SK-N-SH treated with all-trans-retinoic acid at 6 μM for 48 hours (cell line): ENCODE measurements at regions not wholly inside any gene's neighbourhood (a gene's known extent, or its start where the extent isn't known, plus 50 kb on each side); places are given as distances from the start of the nearest gene placed in this dataset.

Experiments used
- ATAC-seq: fragments of 200-7000 bp; cut with Tn5 transposase; 3 replicates; pipeline ENCODE4 v1.9.1; 2020; ENCODE audit warnings: mild to moderate bottlenecking, moderate library complexity
- ARNTL ChIP-seq: fragments of 450-650 bp; formaldehyde crosslinking; IDR thresholded peaks from 2 replicates; pipeline ENCODE4 v1.5.0; 2020; ENCODE audit warnings: low read depth, mild to moderate bottlenecking, moderate library complexity, borderline replicate concordance
- BACH2 ChIP-seq: fragments of 250-450 bp; sonication (Bioruptor Pico); IDR thresholded peaks from 2 replicates; pipeline ENCODE4 v1.9.0; 2021; ENCODE audit warnings: mild to moderate bottlenecking, borderline replicate concordance
- CSDC2 ChIP-seq: fragments of 250-450 bp; sonication (Bioruptor Pico); IDR thresholded peaks from 2 replicates; pipeline ENCODE4 v1.5.0; 2020; ENCODE audit warnings: mild to moderate bottlenecking, moderate library complexity
- ESRRG ChIP-seq: fragments of 250-450 bp; sonication (Bioruptor Pico); IDR thresholded peaks from 2 replicates; pipeline ENCODE4 v1.6.1; 2021; ENCODE audit warnings: mild to moderate bottlenecking
- GLIS3 ChIP-seq: fragments of 250-450 bp; sonication (Bioruptor Pico); IDR thresholded peaks from 2 replicates; pipeline ENCODE4 v1.5.0; 2020; ENCODE audit warnings: mild to moderate bottlenecking, moderate library complexity
- ISL1 ChIP-seq: fragments of 250-450 bp; sonication (Bioruptor Pico); IDR thresholded peaks from 2 replicates; pipeline ENCODE4 v2.1.2; 2022; ENCODE audit warnings: mild to moderate bottlenecking, moderate library complexity
- PPARA ChIP-seq: fragments of 250-450 bp; sonication (Bioruptor Pico); IDR thresholded peaks from 2 replicates; pipeline ENCODE4 v1.5.0; 2020; ENCODE audit warnings: mild to moderate bottlenecking, borderline replicate concordance
- RARB ChIP-seq: fragments of 250-450 bp; sonication (Bioruptor Pico); IDR thresholded peaks from 2 replicates; pipeline ENCODE4 v1.8.0; 2021; ENCODE audit warnings: mild to moderate bottlenecking, moderate library complexity
- SNAI2 ChIP-seq: fragments of 250-450 bp; sonication (Bioruptor Pico); IDR thresholded peaks from 2 replicates; pipeline ENCODE4 v1.5.0; 2020; ENCODE audit warnings: mild to moderate bottlenecking, moderate library complexity
- TCF4 ChIP-seq: fragments of 250-450 bp; sonication (Bioruptor Pico); IDR thresholded peaks from 2 replicates; pipeline ENCODE4 v1.8.0; 2021; ENCODE audit warnings: mild to moderate bottlenecking, moderate library complexity, borderline replicate concordance
- TOX ChIP-seq: fragments of 250-450 bp; sonication (Bioruptor Pico); IDR thresholded peaks from 2 replicates; pipeline ENCODE4 v1.8.0; 2021; ENCODE audit warnings: mild to moderate bottlenecking, moderate library complexity, borderline replicate concordance
- ZC3H10 ChIP-seq: fragments of 250-450 bp; sonication (Bioruptor Pico); IDR thresholded peaks from 2 replicates; pipeline ENCODE4 v1.5.1; 2021; ENCODE audit warnings: mild to moderate bottlenecking, moderate library complexity
- ZFP3 ChIP-seq: fragments of 250-450 bp; sonication (Bioruptor Pico); IDR thresholded peaks from 2 replicates; pipeline ENCODE4 v1.5.0; 2020; ENCODE audit warnings: mild to moderate bottlenecking, moderate library complexity
- ZFP30 ChIP-seq: fragments of 450-650 bp; formaldehyde crosslinking; IDR thresholded peaks from 2 replicates; pipeline ENCODE4 v1.5.0; 2022; ENCODE audit warnings: mild to moderate bottlenecking, moderate library complexity
- ZNF565 ChIP-seq: fragments of 450-650 bp; formaldehyde crosslinking; conservative IDR thresholded peaks from 2 replicates; pipeline ENCODE4 v1.5.0; 2020; ENCODE audit warnings: low read depth, mild to moderate bottlenecking, moderate library complexity
- ZNF70 ChIP-seq: fragments of 450-650 bp; formaldehyde crosslinking; IDR thresholded peaks from 2 replicates; pipeline ENCODE4 v1.5.0; 2020; ENCODE audit warnings: mild to moderate bottlenecking, moderate library complexity
- ZNF8 ChIP-seq: fragments of 450-650 bp; formaldehyde crosslinking; IDR thresholded peaks from 2 replicates; pipeline ENCODE4 v1.5.0; 2020; ENCODE audit warnings: mild to moderate bottlenecking, moderate library complexity
- TF ChIP-seq, protein P1 (sequence below): fragments of 250-450 bp; sonication (Bioruptor Pico); IDR thresholded peaks from 2 replicates; pipeline ENCODE4 v1.5.1; 2021; ENCODE audit warnings: mild to moderate bottlenecking, moderate library complexity
- TF ChIP-seq, protein P2 (sequence below): fragments of 250-450 bp; sonication (Bioruptor Pico); IDR thresholded peaks from 2 replicates; pipeline ENCODE4 v1.5.1; 2020; ENCODE audit warnings: low read depth, mild to moderate bottlenecking, moderate library complexity
- TF ChIP-seq, protein P3 (sequence below): fragments of 250-450 bp; sonication (Bioruptor Pico); IDR thresholded peaks from 2 replicates; pipeline ENCODE4 v1.5.0; 2020; ENCODE audit warnings: mild to moderate bottlenecking, moderate library complexity
- TF ChIP-seq, protein P4 (sequence below): fragments of 250-450 bp; sonication (Bioruptor Pico); IDR thresholded peaks from 2 replicates; pipeline ENCODE4 v1.8.0; 2021; ENCODE audit warnings: low read depth, mild to moderate bottlenecking, moderate library complexity, borderline replicate concordance

DNA sequence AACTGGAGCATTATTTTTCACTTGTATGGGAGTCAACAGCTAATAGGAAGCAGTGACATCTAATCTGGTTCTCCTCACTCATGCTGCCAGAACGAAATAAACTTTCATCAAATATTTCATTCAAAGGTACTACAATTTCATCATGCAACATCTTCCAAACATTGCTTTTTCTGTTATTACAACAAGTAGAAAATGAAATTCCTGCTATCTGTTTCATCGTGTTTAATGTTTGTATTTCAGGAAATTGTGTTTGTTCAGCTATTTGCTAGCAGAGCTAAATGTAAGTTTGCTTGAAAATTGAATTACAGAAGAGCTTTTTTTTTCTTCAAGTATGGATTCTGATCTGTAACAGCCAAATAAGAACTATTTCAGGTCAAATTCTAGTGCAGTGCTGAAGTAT is 90.1 kb downstream of the SLITRK6 start (continued):
- TF ChIP-seq, protein P1, sequence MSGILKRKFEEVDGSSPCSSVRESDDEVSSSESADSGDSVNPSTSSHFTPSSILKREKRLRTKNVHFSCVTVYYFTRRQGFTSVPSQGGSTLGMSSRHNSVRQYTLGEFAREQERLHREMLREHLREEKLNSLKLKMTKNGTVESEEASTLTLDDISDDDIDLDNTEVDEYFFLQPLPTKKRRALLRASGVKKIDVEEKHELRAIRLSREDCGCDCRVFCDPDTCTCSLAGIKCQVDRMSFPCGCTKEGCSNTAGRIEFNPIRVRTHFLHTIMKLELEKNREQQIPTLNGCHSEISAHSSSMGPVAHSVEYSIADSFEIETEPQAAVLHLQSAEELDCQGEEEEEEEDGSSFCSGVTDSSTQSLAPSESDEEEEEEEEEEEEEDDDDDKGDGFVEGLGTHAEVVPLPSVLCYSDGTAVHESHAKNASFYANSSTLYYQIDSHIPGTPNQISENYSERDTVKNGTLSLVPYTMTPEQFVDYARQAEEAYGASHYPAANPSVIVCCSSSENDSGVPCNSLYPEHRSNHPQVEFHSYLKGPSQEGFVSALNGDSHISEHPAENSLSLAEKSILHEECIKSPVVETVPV (CRISPR knock-in tag) = no peak
- TF ChIP-seq, protein P2, sequence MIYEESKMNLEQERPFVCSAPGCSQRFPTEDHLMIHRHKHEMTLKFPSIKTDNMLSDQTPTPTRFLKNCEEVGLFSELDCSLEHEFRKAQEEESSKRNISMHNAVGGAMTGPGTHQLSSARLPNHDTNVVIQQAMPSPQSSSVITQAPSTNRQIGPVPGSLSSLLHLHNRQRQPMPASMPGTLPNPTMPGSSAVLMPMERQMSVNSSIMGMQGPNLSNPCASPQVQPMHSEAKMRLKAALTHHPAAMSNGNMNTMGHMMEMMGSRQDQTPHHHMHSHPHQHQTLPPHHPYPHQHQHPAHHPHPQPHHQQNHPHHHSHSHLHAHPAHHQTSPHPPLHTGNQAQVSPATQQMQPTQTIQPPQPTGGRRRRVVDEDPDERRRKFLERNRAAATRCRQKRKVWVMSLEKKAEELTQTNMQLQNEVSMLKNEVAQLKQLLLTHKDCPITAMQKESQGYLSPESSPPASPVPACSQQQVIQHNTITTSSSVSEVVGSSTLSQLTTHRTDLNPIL (CRISPR knock-in tag) = no peak
- no peak for TF ChIP-seq TCF4 (CRISPR knock-in tag)
- TF ChIP-seq BACH2 (CRISPR knock-in tag) = no peak
- no peak for TF ChIP-seq SNAI2 (CRISPR knock-in tag)
- TF ChIP-seq ARNTL (CRISPR knock-in tag) = no peak
- TF ChIP-seq TOX (CRISPR knock-in tag) = no peak

DNA sequence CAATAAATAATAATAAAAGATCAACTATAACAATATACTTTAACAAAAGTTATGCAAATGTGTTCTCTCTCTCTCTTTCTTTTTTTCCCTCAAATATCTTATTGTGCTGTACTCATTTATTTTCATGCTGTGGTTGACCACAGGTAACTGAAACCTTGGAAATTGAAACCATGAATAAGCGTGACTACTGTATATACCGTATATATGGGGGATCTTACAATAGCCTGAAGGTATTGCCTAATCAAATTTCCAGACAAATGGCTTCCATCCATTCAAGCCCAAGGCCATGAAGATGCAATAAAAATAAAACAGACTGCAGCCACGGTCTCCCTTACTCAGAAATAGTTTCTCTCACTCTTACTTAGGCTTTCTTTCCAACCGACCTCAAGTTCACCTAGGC is 98.3 kb downstream of the SLITRK6 start:
- ATAC-seq = no peak
- no peak for TF ChIP-seq ZFP30 (CRISPR knock-in tag)
- no peak for TF ChIP-seq TCF4 (CRISPR knock-in tag)
- no peak for TF ChIP-seq ZNF70 (CRISPR knock-in tag)
- TF ChIP-seq SNAI2 (CRISPR knock-in tag) = no peak
- TF ChIP-seq, protein P3, sequence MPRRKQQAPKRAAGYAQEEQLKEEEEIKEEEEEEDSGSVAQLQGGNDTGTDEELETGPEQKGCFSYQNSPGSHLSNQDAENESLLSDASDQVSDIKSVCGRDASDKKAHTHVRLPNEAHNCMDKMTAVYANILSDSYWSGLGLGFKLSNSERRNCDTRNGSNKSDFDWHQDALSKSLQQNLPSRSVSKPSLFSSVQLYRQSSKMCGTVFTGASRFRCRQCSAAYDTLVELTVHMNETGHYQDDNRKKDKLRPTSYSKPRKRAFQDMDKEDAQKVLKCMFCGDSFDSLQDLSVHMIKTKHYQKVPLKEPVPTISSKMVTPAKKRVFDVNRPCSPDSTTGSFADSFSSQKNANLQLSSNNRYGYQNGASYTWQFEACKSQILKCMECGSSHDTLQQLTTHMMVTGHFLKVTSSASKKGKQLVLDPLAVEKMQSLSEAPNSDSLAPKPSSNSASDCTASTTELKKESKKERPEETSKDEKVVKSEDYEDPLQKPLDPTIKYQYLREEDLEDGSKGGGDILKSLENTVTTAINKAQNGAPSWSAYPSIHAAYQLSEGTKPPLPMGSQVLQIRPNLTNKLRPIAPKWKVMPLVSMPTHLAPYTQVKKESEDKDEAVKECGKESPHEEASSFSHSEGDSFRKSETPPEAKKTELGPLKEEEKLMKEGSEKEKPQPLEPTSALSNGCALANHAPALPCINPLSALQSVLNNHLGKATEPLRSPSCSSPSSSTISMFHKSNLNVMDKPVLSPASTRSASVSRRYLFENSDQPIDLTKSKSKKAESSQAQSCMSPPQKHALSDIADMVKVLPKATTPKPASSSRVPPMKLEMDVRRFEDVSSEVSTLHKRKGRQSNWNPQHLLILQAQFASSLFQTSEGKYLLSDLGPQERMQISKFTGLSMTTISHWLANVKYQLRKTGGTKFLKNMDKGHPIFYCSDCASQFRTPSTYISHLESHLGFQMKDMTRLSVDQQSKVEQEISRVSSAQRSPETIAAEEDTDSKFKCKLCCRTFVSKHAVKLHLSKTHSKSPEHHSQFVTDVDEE (CRISPR knock-in tag) = no peak
- TF ChIP-seq ISL1 (CRISPR knock-in tag) = no peak
- TF ChIP-seq RARB (CRISPR knock-in tag) = no peak
- TF ChIP-seq ZNF8 (CRISPR knock-in tag) = no peak
- TF ChIP-seq, all 23 proteins: peak for 0

DNA sequence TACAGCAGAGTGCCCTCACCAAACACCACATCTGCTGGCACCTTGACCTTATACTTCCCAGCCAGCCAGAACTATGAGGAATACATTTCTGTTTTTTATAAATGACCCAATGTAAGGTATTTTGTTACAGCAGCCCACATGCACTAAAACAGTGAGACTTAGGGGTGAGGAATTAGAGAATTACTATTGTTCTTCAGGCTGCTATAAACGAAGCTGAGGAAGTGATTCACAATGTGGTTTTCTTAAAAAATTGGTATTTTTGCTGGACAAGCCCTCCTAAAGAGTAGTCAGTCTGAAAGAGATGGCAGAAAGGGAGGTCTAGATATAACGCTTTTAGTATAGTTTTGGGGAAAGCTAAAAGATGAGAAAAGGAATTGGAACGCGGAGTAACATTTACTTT is 101.0 kb downstream of the SLITRK6 start:
- TF ChIP-seq ZNF565 (no peak), ZFP30 (CRISPR knock-in tag) (no peak)
- no peak for ATAC-seq

DNA sequence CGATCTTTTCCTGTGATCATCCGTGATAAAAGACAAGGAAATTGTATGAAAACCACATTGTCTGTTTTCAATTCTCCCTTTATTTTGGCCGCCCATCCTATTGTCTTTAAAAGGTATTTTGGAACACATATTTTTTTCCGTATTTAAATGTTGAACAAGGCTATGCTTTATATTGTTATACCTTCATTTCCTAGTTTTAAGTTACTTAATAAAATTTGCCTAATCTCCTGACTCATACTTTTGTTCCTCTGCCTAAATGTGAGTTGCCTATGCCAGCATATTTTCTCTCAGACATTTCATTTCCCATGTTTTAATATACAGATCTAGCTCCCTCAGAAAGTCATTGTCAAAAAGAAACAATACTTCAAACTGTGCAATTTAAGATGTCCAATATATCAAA is 104.2 kb downstream of the SLITRK6 start:
- ATAC-seq = peak; percentile 69
- TF ChIP-seq ZC3H10 (CRISPR knock-in tag) = no peak
- no peak for TF ChIP-seq TOX (CRISPR knock-in tag)
- no peak for TF ChIP-seq ARNTL (CRISPR knock-in tag)
- TF ChIP-seq ZNF565 = no peak
- no peak for TF ChIP-seq ESRRG (CRISPR knock-in tag)
- TF ChIP-seq SNAI2 (CRISPR knock-in tag) = no peak
- no peak for TF ChIP-seq RARB (CRISPR knock-in tag)
- TF ChIP-seq, protein P2 (CRISPR knock-in tag) = no peak
- TF ChIP-seq, protein P3 (CRISPR knock-in tag) = no peak
- TF ChIP-seq CSDC2 (CRISPR knock-in tag) = no peak
- TF ChIP-seq, protein P1 (CRISPR knock-in tag) = no peak
- TF ChIP-seq PPARA (CRISPR knock-in tag) = no peak
- no peak for TF ChIP-seq ZFP30 (CRISPR knock-in tag)
- TF ChIP-seq GLIS3 = no peak
- TF ChIP-seq, protein P4, sequence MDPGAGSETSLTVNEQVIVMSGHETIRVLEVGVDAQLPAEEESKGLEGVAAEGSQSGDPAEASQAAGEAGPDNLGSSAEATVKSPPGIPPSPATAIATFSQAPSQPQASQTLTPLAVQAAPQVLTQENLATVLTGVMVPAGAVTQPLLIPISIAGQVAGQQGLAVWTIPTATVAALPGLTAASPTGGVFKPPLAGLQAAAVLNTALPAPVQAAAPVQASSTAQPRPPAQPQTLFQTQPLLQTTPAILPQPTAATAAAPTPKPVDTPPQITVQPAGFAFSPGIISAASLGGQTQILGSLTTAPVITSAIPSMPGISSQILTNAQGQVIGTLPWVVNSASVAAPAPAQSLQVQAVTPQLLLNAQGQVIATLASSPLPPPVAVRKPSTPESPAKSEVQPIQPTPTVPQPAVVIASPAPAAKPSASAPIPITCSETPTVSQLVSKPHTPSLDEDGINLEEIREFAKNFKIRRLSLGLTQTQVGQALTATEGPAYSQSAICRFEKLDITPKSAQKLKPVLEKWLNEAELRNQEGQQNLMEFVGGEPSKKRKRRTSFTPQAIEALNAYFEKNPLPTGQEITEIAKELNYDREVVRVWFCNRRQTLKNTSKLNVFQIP (CRISPR knock-in tag) = no peak
- no peak for TF ChIP-seq ISL1 (CRISPR knock-in tag)
- no peak for TF ChIP-seq ZNF8 (CRISPR knock-in tag)
- TF ChIP-seq BACH2 (CRISPR knock-in tag) = no peak
- no peak for TF ChIP-seq ZFP3 (CRISPR knock-in tag)
